ENCODE measurements at regions not wholly inside any gene's neighbourhood (a gene's known extent, or its start where the extent isn't known, plus 50 kb on each side); places are given as distances from the start of the nearest gene placed in this dataset.
A peak's percentile ranks its signal among the peaks of the same experiment; 100 is the strongest.

- peaks cover 0 to 6% (median 3%) of the 10 kb centered on the region in 3 donors for H3K9me3 ChIP-seq (ENCODE audit: control insufficient read depth in 2 of 3, insufficient read depth in 1 of 3, low read length in 3 of 3)
- DNase-seq (no peak), FAIRE-seq (peak; percentile 80)
- H3K27me3 ChIP-seq (ENCODE audit: control insufficient read depth, insufficient read depth, low read length), result no peaks in the 10 kb centered on the region
- no peaks in the 10 kb centered on the region for H3K4me1 ChIP-seq (ENCODE audit: control insufficient read depth in 2 of 3, insufficient read depth in 2 of 3, low read depth in 1 of 3, low read length in 3 of 3)
- no peak overlapping the region for H3K4me3 ChIP-seq (ENCODE audit: low read length in 3 of 3)
- no peaks in the 10 kb centered on the region for H3K36me3 ChIP-seq (ENCODE audit: control insufficient read depth in 2 of 3, insufficient read depth in 3 of 3, low read length in 3 of 3)
- no peak for TF ChIP-seq CTCF (IDR thresholded peaks at IDR 0.05; ENCODE audit: borderline replicate concordance, extremely low read depth, insufficient read depth)
- H3K27ac ChIP-seq (ENCODE audit: low read depth in 2 of 2, low read length in 2 of 2), result no peak overlapping the region
- no peak overlapping the region for H3K9ac ChIP-seq (ENCODE audit: low read length in 3 of 3)
- intact Hi-C loops (cut with DNase I), result no loop called here
These were observed 512.1 kb downstream of the AACS start for GRCh38 chr12:125577334-125577733.

GRCh38 chr12:125579916-125580315 is 514.7 kb downstream of the AACS start:
- intact Hi-C loops (cut with DNase I), result no loop called here
- no peak for DNase-seq
- Histone ChIP-seq H3K27me3 (ENCODE audit: control insufficient read depth, insufficient read depth, low read length) (no peaks in the 10 kb centered on the region), H3K4me3 (ENCODE audit: low read length in 3 of 3) (no peak overlapping the region), H3K9me3 (ENCODE audit: control insufficient read depth in 2 of 3, insufficient read depth in 1 of 3, low read length in 3 of 3) (peaks cover 0 to 6% (median 3%) of the 10 kb centered on the region in 3 donors), H3K27ac (ENCODE audit: low read depth in 2 of 2, low read length in 2 of 2) (no peak overlapping the region), H3K9ac (ENCODE audit: low read length in 3 of 3) (no peak overlapping the region), H3K36me3 (ENCODE audit: control insufficient read depth in 2 of 3, insufficient read depth in 3 of 3, low read length in 3 of 3) (no peaks in the 10 kb centered on the region), H3K4me1 (ENCODE audit: control insufficient read depth in 2 of 3, insufficient read depth in 2 of 3, low read depth in 1 of 3, low read length in 3 of 3) (no peaks in the 10 kb centered on the region)
- TF ChIP-seq CTCF (IDR thresholded peaks at IDR 0.05; ENCODE audit: borderline replicate concordance, extremely low read depth, insufficient read depth), result no peak
- no peak for FAIRE-seq

- FAIRE-seq, result no peak
- no peak for TF ChIP-seq CTCF (IDR thresholded peaks at IDR 0.05; ENCODE audit: borderline replicate concordance, extremely low read depth, insufficient read depth)
- H3K27me3 ChIP-seq (ENCODE audit: control insufficient read depth, insufficient read depth, low read length), result no peaks in the 10 kb centered on the region
- no peaks in the 10 kb centered on the region for H3K4me1 ChIP-seq (ENCODE audit: control insufficient read depth in 2 of 3, insufficient read depth in 2 of 3, low read depth in 1 of 3, low read length in 3 of 3)
- intact Hi-C loops (cut with DNase I), result no loop called here
- H3K4me3 ChIP-seq (ENCODE audit: low read length in 3 of 3), result no peak overlapping the region
- H3K9me3 ChIP-seq (ENCODE audit: control insufficient read depth in 2 of 3, insufficient read depth in 1 of 3, low read length in 3 of 3), result peaks cover 0 to 6% (median 0%) of the 10 kb centered on the region in 3 donors
- H3K9ac ChIP-seq (ENCODE audit: low read length in 3 of 3), result no peak overlapping the region
- no peak overlapping the region for H3K27ac ChIP-seq (ENCODE audit: low read depth in 2 of 2, low read length in 2 of 2)
- H3K36me3 ChIP-seq (ENCODE audit: control insufficient read depth in 2 of 3, insufficient read depth in 3 of 3, low read length in 3 of 3), result no peaks in the 10 kb centered on the region
- DNase-seq, result no peak
These were observed 517.8 kb downstream of the AACS start for GRCh38 chr12:125583071-125583470.

GRCh38 chr12:125586441-125586840 is 521.2 kb downstream of the AACS start:
- Histone ChIP-seq H3K9me3 (ENCODE audit: control insufficient read depth in 2 of 3, insufficient read depth in 1 of 3, low read length in 3 of 3) (no peaks in the 10 kb centered on the region), H3K4me1 (ENCODE audit: control insufficient read depth in 2 of 3, insufficient read depth in 2 of 3, low read depth in 1 of 3, low read length in 3 of 3) (no peaks in the 10 kb centered on the region), H3K4me3 (ENCODE audit: low read length in 3 of 3) (no peak overlapping the region), H3K9ac (ENCODE audit: low read length in 3 of 3) (no peak overlapping the region), H3K36me3 (ENCODE audit: control insufficient read depth in 2 of 3, insufficient read depth in 3 of 3, low read length in 3 of 3) (no peaks in the 10 kb centered on the region), H3K27ac (ENCODE audit: low read depth in 2 of 2, low read length in 2 of 2) (no peak overlapping the region), H3K27me3 (ENCODE audit: control insufficient read depth, insufficient read depth, low read length) (no peaks in the 10 kb centered on the region)
- DNase-seq (no peak), FAIRE-seq (no peak)
- intact Hi-C loops (cut with DNase I), result no loop called here
- no peak for TF ChIP-seq CTCF (IDR thresholded peaks at IDR 0.05; ENCODE audit: borderline replicate concordance, extremely low read depth, insufficient read depth)
